ENCODE measurements at regions not wholly inside any gene's neighbourhood (a gene's known extent, or its start where the extent isn't known, plus 50 kb on each side); places are given as distances from the start of the nearest gene placed in this dataset.
A peak's percentile ranks its signal among the peaks of the same experiment; 100 is the strongest.

- DNase-seq, result no peak
- Histone ChIP-seq H3K27ac (ENCODE audit: low read length, poor library complexity, severe bottlenecking) (no peak overlapping the region), H4K91ac (ENCODE audit: low read length) (no peak overlapping the region), H2BK12ac (ENCODE audit: low read length in 2 of 2) (no peak overlapping the region), H2BK120ac (ENCODE audit: low read depth, low read length) (no peak overlapping the region), H2BK5ac (ENCODE audit: low read depth, low read length, poor library complexity, severe bottlenecking) (no peak overlapping the region), H3K36me3 (ENCODE audit: control insufficient read depth in 1 of 2, insufficient read depth in 2 of 2, low read depth in 1 of 2, low read length in 2 of 2) (no peaks in the 10 kb centered on the region), H3K4me2 (ENCODE audit: low read length, poor library complexity, severe bottlenecking) (no peak overlapping the region), H3K9me3 (ENCODE audit: control insufficient read depth, low read length) (peaks cover 39% of the 10 kb centered on the region), H4K8ac (ENCODE audit: low read length) (no peak overlapping the region), H3K18ac (ENCODE audit: low read depth in 1 of 2, low read length in 2 of 2) (no peak overlapping the region), H3K4ac (ENCODE audit: low read depth in 1 of 2, low read length in 2 of 2) (no peak overlapping the region), H2AK5ac (ENCODE audit: low read length, severe bottlenecking) (no peak overlapping the region), H3K4me3 (ENCODE audit: insufficient read depth in 1 of 2, low read depth in 1 of 2, low read length in 2 of 2) (no peak overlapping the region), H3K9ac (ENCODE audit: low read length) (no peak overlapping the region), H3K4me1 (ENCODE audit: control insufficient read depth, insufficient read depth, low read depth, low read length) (no peaks in the 10 kb centered on the region), H3K23ac (ENCODE audit: low read length in 2 of 2) (no peak overlapping the region), H2BK15ac (ENCODE audit: low read depth, poor library complexity, severe bottlenecking) (no peak overlapping the region), H2AFZ (ENCODE audit: low read depth, low read length) (no peak overlapping the region), H3K14ac (ENCODE audit: low read length in 2 of 2) (no peak overlapping the region), H3K27me3 (ENCODE audit: control insufficient read depth in 1 of 2, insufficient read depth in 1 of 2, low read length in 2 of 2) (no peaks in the 10 kb centered on the region), H3K79me1 (replicated peaks; ENCODE audit: low read length, poor library complexity, severe bottlenecking) (no peaks in the 10 kb centered on the region)
- WGBS, result no CpG with 5 or more reads among the region's 1 CpG
These were observed 82.5 kb upstream of the CAMK1G start for GRCh38 chr1:209500993-209501392.

- no peak overlapping the region for H3K4ac ChIP-seq (ENCODE audit: low read depth in 1 of 2, low read length in 2 of 2)
- H4K91ac ChIP-seq (ENCODE audit: low read length), result no peak overlapping the region
- no peak overlapping the region for H3K23ac ChIP-seq (ENCODE audit: low read length in 2 of 2)
- no peak overlapping the region for H3K4me2 ChIP-seq (ENCODE audit: low read length, poor library complexity, severe bottlenecking)
- no peak overlapping the region for H3K4me3 ChIP-seq (ENCODE audit: insufficient read depth in 1 of 2, low read depth in 1 of 2, low read length in 2 of 2)
- no CpG with 5 or more reads among the region's 1 CpG for WGBS
- H3K18ac ChIP-seq (ENCODE audit: low read depth in 1 of 2, low read length in 2 of 2), result no peak overlapping the region
- no peak for DNase-seq
- peaks cover 30% of the 10 kb centered on the region for H3K9me3 ChIP-seq (ENCODE audit: control insufficient read depth, low read length)
- no peak overlapping the region for H2AK5ac ChIP-seq (ENCODE audit: low read length, severe bottlenecking)
- H3K79me1 ChIP-seq (replicated peaks; ENCODE audit: low read length, poor library complexity, severe bottlenecking), result no peaks in the 10 kb centered on the region
- no peak overlapping the region for H4K8ac ChIP-seq (ENCODE audit: low read length)
- H3K27me3 ChIP-seq (ENCODE audit: control insufficient read depth in 1 of 2, insufficient read depth in 1 of 2, low read length in 2 of 2), result peaks cover 0 to 7% of the 10 kb centered on the region in 2 experiments
- H2BK12ac ChIP-seq (ENCODE audit: low read length in 2 of 2), result no peak overlapping the region
- no peaks in the 10 kb centered on the region for H3K36me3 ChIP-seq (ENCODE audit: control insufficient read depth in 1 of 2, insufficient read depth in 2 of 2, low read depth in 1 of 2, low read length in 2 of 2)
- H2BK120ac ChIP-seq (ENCODE audit: low read depth, low read length), result no peak overlapping the region
- no peaks in the 10 kb centered on the region for H3K4me1 ChIP-seq (ENCODE audit: control insufficient read depth, insufficient read depth, low read depth, low read length)
- no peak overlapping the region for H2BK15ac ChIP-seq (ENCODE audit: low read depth, poor library complexity, severe bottlenecking)
- no peak overlapping the region for H3K27ac ChIP-seq (ENCODE audit: low read length, poor library complexity, severe bottlenecking)
- H2AFZ ChIP-seq (ENCODE audit: low read depth, low read length), result no peak overlapping the region
- H3K14ac ChIP-seq (ENCODE audit: low read length in 2 of 2), result no peak overlapping the region
- H3K9ac ChIP-seq (ENCODE audit: low read length), result no peak overlapping the region
- H2BK5ac ChIP-seq (ENCODE audit: low read depth, low read length, poor library complexity, severe bottlenecking), result no peak overlapping the region
These were observed 80.3 kb upstream of the CAMK1G start for GRCh38 chr1:209503196-209503595.

- Histone ChIP-seq H3K4me2 (ENCODE audit: low read length, poor library complexity, severe bottlenecking) (no peak overlapping the region), H3K18ac (ENCODE audit: low read depth in 1 of 2, low read length in 2 of 2) (no peak overlapping the region), H2BK5ac (ENCODE audit: low read depth, low read length, poor library complexity, severe bottlenecking) (no peak overlapping the region), H3K4ac (ENCODE audit: low read depth in 1 of 2, low read length in 2 of 2) (no peak overlapping the region), H2BK15ac (ENCODE audit: low read depth, poor library complexity, severe bottlenecking) (no peak overlapping the region), H3K79me1 (replicated peaks; ENCODE audit: low read length, poor library complexity, severe bottlenecking) (no peaks in the 10 kb centered on the region), H2AK5ac (ENCODE audit: low read length, severe bottlenecking) (no peak overlapping the region), H4K8ac (ENCODE audit: low read length) (no peak overlapping the region), H3K27ac (ENCODE audit: low read length, poor library complexity, severe bottlenecking) (no peak overlapping the region), H2AFZ (ENCODE audit: low read depth, low read length) (no peak overlapping the region), H3K23ac (ENCODE audit: low read length in 2 of 2) (no peak overlapping the region), H3K4me3 (ENCODE audit: insufficient read depth in 1 of 2, low read depth in 1 of 2, low read length in 2 of 2) (no peak overlapping the region), H4K91ac (ENCODE audit: low read length) (no peak overlapping the region), H3K27me3 (ENCODE audit: control insufficient read depth in 1 of 2, insufficient read depth in 1 of 2, low read length in 2 of 2) (peaks cover 0 to 7% of the 10 kb centered on the region in 2 experiments), H3K14ac (ENCODE audit: low read length in 2 of 2) (no peak overlapping the region), H3K9ac (ENCODE audit: low read length) (no peak overlapping the region), H3K9me3 (ENCODE audit: control insufficient read depth, low read length) (peaks cover 26% of the 10 kb centered on the region), H2BK12ac (ENCODE audit: low read length in 2 of 2) (no peak overlapping the region), H3K36me3 (ENCODE audit: control insufficient read depth in 1 of 2, insufficient read depth in 2 of 2, low read depth in 1 of 2, low read length in 2 of 2) (no peaks in the 10 kb centered on the region), H2BK120ac (ENCODE audit: low read depth, low read length) (no peak overlapping the region), H3K4me1 (ENCODE audit: control insufficient read depth, insufficient read depth, low read depth, low read length) (no peaks in the 10 kb centered on the region)
- WGBS, result 50% methylated on average over 1 of the region's 1 CpG
- DNase-seq, result no peak
These were observed 78.9 kb upstream of the CAMK1G start for GRCh38 chr1:209504571-209504970.

GRCh38 chr1:209505044-209505443 lies 78.5 kb upstream of the CAMK1G start:
- H2BK120ac ChIP-seq (ENCODE audit: low read depth, low read length), result no peak overlapping the region
- H3K4me2 ChIP-seq (ENCODE audit: low read length, poor library complexity, severe bottlenecking), result no peak overlapping the region
- no peaks in the 10 kb centered on the region for H3K79me1 ChIP-seq (replicated peaks; ENCODE audit: low read length, poor library complexity, severe bottlenecking)
- H3K18ac ChIP-seq (ENCODE audit: low read depth in 1 of 2, low read length in 2 of 2), result no peak overlapping the region
- H3K23ac ChIP-seq (ENCODE audit: low read length in 2 of 2), result no peak overlapping the region
- H2AK5ac ChIP-seq (ENCODE audit: low read length, severe bottlenecking), result no peak overlapping the region
- H3K4me3 ChIP-seq (ENCODE audit: insufficient read depth in 1 of 2, low read depth in 1 of 2, low read length in 2 of 2), result no peak overlapping the region
- H2BK15ac ChIP-seq (ENCODE audit: low read depth, poor library complexity, severe bottlenecking), result no peak overlapping the region
- no peaks in the 10 kb centered on the region for H3K36me3 ChIP-seq (ENCODE audit: control insufficient read depth in 1 of 2, insufficient read depth in 2 of 2, low read depth in 1 of 2, low read length in 2 of 2)
- H3K14ac ChIP-seq (ENCODE audit: low read length in 2 of 2), result no peak overlapping the region
- H2BK12ac ChIP-seq (ENCODE audit: low read length in 2 of 2), result no peak overlapping the region
- no peak overlapping the region for H2BK5ac ChIP-seq (ENCODE audit: low read depth, low read length, poor library complexity, severe bottlenecking)
- no peak overlapping the region for H4K91ac ChIP-seq (ENCODE audit: low read length)
- peak; percentile 2 for DNase-seq
- H3K9me3 ChIP-seq (ENCODE audit: control insufficient read depth, low read length), result peaks cover 22% of the 10 kb centered on the region
- H4K8ac ChIP-seq (ENCODE audit: low read length), result no peak overlapping the region
- H3K9ac ChIP-seq (ENCODE audit: low read length), result no peak overlapping the region
- no peak overlapping the region for H3K27ac ChIP-seq (ENCODE audit: low read length, poor library complexity, severe bottlenecking)
- no peak overlapping the region for H3K4ac ChIP-seq (ENCODE audit: low read depth in 1 of 2, low read length in 2 of 2)
- 15% methylated on average over 1 of the region's 1 CpG for WGBS
- H3K27me3 ChIP-seq (ENCODE audit: control insufficient read depth in 1 of 2, insufficient read depth in 1 of 2, low read length in 2 of 2), result peaks cover 0 to 7% of the 10 kb centered on the region in 2 experiments
- no peak overlapping the region for H2AFZ ChIP-seq (ENCODE audit: low read depth, low read length)
- no peaks in the 10 kb centered on the region for H3K4me1 ChIP-seq (ENCODE audit: control insufficient read depth, insufficient read depth, low read depth, low read length)

Data from mesenchymal stem cell (in vitro differentiated cells and primary cell).